K562 (cell line): ENCODE measurements at regions not wholly inside any gene's neighbourhood (a gene's known extent, or its start where the extent isn't known, plus 50 kb on each side); places are given as distances from the start of the nearest gene placed in this dataset.

Experiments
- CBFA2T2 ChIP-seq: fragments of 450-650 bp; conservative IDR thresholded peaks from 2 replicates; pipeline ENCODE4 v1.6.1; 2017; ENCODE audit warnings: mild to moderate bottlenecking
- CBFB ChIP-seq: sonication (generic); formaldehyde crosslinking; IDR thresholded peaks from 2 replicates; pipeline ENCODE4 v1.4.0; 2020; ENCODE audit warnings: mild to moderate bottlenecking, missing genetic modification reagents
- FOXA1 ChIP-seq: fragments of 450-650 bp; IDR thresholded peaks from 2 replicates; pipeline ENCODE4 v1.6.1; 2016; ENCODE audit warnings: mild to moderate bottlenecking, borderline replicate concordance
- HDAC1 ChIP-seq, 2 experiments: fragments of 450-650 bp; IDR thresholded peaks; 2 replicates each; pipeline ENCODE4 v1.6.1; 2016 to 2017; ENCODE audit warnings: inconsistent platforms in 1 of 2, mild to moderate bottlenecking in 1 of 2, moderate library complexity in 1 of 2
- L3MBTL2 ChIP-seq: fragments of 450-650 bp; IDR thresholded peaks from 2 replicates; pipeline ENCODE4 v1.6.1; 2016; ENCODE audit warnings: mild to moderate bottlenecking, moderate library complexity
- NFYB ChIP-seq: IDR thresholded peaks from 2 replicates; pipeline ENCODE4 v1.6.1; 2011; ENCODE audit warnings: mild to moderate bottlenecking, moderate library complexity; ENCODE audit not compliant: insufficient read length; ENCODE audit errors: extremely low read depth
- PHF8 ChIP-seq: fragments of 200-600 bp; sonication (generic); IDR thresholded peaks from 2 replicates; pipeline ENCODE4 v1.6.1; 2012; ENCODE audit warnings: mixed run types, mild to moderate bottlenecking, inconsistent platforms, low read length, moderate library complexity, borderline replicate concordance
- PURB ChIP-seq: sonication (generic); formaldehyde crosslinking; IDR thresholded peaks from 2 replicates; pipeline ENCODE4 v1.9.0; 2021; ENCODE audit warnings: low read depth, mild to moderate bottlenecking, missing genetic modification reagents
- RBM39 ChIP-seq: fragments of 200-400 bp; formaldehyde crosslinking; optimal IDR thresholded peaks from 2 replicates; pipeline ENCODE3; 2018; ENCODE audit warnings: low read depth, low read length
- TAF1 ChIP-seq: IDR thresholded peaks from 2 replicates; pipeline ENCODE4 v1.6.1; 2011; ENCODE audit warnings: mild to moderate bottlenecking, low read length, moderate library complexity; ENCODE audit not compliant: insufficient read depth, control insufficient read depth, severe bottlenecking; ENCODE audit errors: extremely low read depth
- TBP ChIP-seq: optimal IDR thresholded peaks from 2 replicates; pipeline ENCODE3; 2011; ENCODE audit warnings: low read depth, low read length, improper control_type of control experiment
- TGIF2 ChIP-seq: sonication (generic); formaldehyde crosslinking; IDR thresholded peaks from 2 replicates; pipeline ENCODE4 v1.8.1; 2022; ENCODE audit warnings: mild to moderate bottlenecking, missing genetic modification reagents, moderate library complexity
- ZNF175 ChIP-seq: fragments of 200-800 bp; sonication (Bioruptor generic); IDR thresholded peaks from 2 replicates; pipeline ENCODE4 v1.6.1; 2016; ENCODE audit warnings: low read depth, mild to moderate bottlenecking, missing genetic modification characterization, missing compliant biosample characterization
- ZNF589 ChIP-seq: fragments of 200-800 bp; sonication (Bioruptor generic); IDR thresholded peaks from 2 replicates; pipeline ENCODE4 v1.6.1; 2016; ENCODE audit warnings: low read depth, missing genetic modification characterization, missing compliant biosample characterization
- ZNF707 ChIP-seq: fragments of 250-450 bp; sonication (Bioruptor Pico); conservative IDR thresholded peaks from 2 replicates; pipeline ENCODE4 v1.8.0; 2022; ENCODE audit warnings: inconsistent platforms, mild to moderate bottlenecking, moderate library complexity
- ZNF780A ChIP-seq: fragments of 250-450 bp; sonication (Bioruptor Pico); IDR thresholded peaks from 2 replicates; pipeline ENCODE4 v1.5.0; 2021; ENCODE audit warnings: mild to moderate bottlenecking
- TF ChIP-seq, protein P1 (sequence below): fragments of 450-650 bp; IDR thresholded peaks from 2 replicates; pipeline ENCODE4 v1.6.1; 2017; ENCODE audit warnings: mild to moderate bottlenecking, moderate library complexity
- TF ChIP-seq, protein P2 (sequence below): fragments of 150-350 bp; IDR thresholded peaks from 2 replicates; pipeline ENCODE4 v1.6.1; 2014; ENCODE audit warnings: low read depth, mild to moderate bottlenecking, low read length, borderline replicate concordance
- TF ChIP-seq, protein P3 (sequence below): fragments of 250-450 bp; sonication (Bioruptor Pico); IDR thresholded peaks from 2 replicates; pipeline ENCODE4 v1.5.0; 2020; ENCODE audit warnings: mild to moderate bottlenecking
- TF ChIP-seq, protein P4 (sequence below): sonication (generic); formaldehyde crosslinking; IDR thresholded peaks from 2 replicates; pipeline ENCODE4 v1.8.0; 2022; ENCODE audit warnings: mild to moderate bottlenecking, missing genetic modification reagents
- TF ChIP-seq, protein P5 (sequence below): fragments of 450-650 bp; formaldehyde crosslinking; IDR thresholded peaks from 2 replicates; pipeline ENCODE4 v1.4.0; 2020; ENCODE audit warnings: mild to moderate bottlenecking, moderate library complexity

DNA sequence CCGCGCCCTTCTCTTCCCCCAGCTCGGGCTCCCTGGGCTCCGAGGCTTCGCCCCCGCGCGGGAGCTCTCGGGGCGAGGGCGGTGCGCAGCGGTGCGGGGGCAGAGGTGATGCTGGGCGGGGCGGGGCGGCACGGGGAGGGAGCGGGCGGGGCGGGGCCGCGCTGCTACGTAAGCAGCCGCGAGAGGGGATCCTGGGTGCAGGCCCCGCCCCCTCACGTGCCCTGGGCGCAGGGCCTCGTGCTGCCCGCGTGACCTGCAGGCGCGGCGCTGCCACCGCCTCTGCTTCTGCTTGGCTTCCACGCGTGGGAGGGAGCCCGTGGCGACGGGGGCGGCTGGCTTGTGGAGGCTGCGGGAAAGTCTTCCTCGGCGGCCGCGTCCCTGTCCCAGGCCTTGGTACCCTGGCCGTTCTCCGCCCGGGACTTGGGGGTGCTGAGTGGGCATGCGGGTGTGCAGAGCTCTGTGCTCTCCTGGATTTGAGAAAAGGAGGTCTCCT is 132.6 kb upstream of the HSD17B12 start (continued):
- no peak for TF ChIP-seq PHF8
- TF ChIP-seq, protein P1, sequence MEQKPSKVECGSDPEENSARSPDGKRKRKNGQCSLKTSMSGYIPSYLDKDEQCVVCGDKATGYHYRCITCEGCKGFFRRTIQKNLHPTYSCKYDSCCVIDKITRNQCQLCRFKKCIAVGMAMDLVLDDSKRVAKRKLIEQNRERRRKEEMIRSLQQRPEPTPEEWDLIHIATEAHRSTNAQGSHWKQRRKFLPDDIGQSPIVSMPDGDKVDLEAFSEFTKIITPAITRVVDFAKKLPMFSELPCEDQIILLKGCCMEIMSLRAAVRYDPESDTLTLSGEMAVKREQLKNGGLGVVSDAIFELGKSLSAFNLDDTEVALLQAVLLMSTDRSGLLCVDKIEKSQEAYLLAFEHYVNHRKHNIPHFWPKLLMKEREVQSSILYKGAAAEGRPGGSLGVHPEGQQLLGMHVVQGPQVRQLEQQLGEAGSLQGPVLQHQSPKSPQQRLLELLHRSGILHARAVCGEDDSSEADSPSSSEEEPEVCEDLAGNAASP: no peak
- no peak for TF ChIP-seq RBM39
- TF ChIP-seq, protein P2, sequence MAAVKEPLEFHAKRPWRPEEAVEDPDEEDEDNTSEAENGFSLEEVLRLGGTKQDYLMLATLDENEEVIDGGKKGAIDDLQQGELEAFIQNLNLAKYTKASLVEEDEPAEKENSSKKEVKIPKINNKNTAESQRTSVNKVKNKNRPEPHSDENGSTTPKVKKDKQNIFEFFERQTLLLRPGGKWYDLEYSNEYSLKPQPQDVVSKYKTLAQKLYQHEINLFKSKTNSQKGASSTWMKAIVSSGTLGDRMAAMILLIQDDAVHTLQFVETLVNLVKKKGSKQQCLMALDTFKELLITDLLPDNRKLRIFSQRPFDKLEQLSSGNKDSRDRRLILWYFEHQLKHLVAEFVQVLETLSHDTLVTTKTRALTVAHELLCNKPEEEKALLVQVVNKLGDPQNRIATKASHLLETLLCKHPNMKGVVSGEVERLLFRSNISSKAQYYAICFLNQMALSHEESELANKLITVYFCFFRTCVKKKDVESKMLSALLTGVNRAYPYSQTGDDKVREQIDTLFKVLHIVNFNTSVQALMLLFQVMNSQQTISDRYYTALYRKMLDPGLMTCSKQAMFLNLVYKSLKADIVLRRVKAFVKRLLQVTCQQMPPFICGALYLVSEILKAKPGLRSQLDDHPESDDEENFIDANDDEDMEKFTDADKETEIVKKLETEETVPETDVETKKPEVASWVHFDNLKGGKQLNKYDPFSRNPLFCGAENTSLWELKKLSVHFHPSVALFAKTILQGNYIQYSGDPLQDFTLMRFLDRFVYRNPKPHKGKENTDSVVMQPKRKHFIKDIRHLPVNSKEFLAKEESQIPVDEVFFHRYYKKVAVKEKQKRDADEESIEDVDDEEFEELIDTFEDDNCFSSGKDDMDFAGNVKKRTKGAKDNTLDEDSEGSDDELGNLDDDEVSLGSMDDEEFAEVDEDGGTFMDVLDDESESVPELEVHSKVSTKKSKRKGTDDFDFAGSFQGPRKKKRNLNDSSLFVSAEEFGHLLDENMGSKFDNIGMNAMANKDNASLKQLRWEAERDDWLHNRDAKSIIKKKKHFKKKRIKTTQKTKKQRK: no peak
- no peak for TF ChIP-seq ZNF175
- no peak for TF ChIP-seq PURB (CRISPR knock-in tag)
- TF ChIP-seq L3MBTL2: peak; percentile 94
- TF ChIP-seq CBFB (CRISPR knock-in tag): no peak
- TF ChIP-seq, protein P3, sequence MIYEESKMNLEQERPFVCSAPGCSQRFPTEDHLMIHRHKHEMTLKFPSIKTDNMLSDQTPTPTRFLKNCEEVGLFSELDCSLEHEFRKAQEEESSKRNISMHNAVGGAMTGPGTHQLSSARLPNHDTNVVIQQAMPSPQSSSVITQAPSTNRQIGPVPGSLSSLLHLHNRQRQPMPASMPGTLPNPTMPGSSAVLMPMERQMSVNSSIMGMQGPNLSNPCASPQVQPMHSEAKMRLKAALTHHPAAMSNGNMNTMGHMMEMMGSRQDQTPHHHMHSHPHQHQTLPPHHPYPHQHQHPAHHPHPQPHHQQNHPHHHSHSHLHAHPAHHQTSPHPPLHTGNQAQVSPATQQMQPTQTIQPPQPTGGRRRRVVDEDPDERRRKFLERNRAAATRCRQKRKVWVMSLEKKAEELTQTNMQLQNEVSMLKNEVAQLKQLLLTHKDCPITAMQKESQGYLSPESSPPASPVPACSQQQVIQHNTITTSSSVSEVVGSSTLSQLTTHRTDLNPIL: no peak
- TF ChIP-seq, protein P4, sequence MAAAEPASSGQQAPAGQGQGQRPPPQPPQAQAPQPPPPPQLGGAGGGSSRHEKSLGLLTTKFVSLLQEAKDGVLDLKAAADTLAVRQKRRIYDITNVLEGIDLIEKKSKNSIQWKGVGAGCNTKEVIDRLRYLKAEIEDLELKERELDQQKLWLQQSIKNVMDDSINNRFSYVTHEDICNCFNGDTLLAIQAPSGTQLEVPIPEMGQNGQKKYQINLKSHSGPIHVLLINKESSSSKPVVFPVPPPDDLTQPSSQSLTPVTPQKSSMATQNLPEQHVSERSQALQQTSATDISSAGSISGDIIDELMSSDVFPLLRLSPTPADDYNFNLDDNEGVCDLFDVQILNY (CRISPR knock-in tag): peak; percentile 90
- no peak for TF ChIP-seq FOXA1
- 0 out of 4 replicates have a peak, but pooled peaks of 1 of the 2 experiments have one; percentile 15 for TF ChIP-seq HDAC1 (IDR thresholded peaks at IDR 0.05)
- TF ChIP-seq TBP: no peak
- TF ChIP-seq TGIF2 (CRISPR knock-in tag): 0 out of 2 replicates have a peak, but pooled peaks have one; percentile 47
- no peak for TF ChIP-seq TAF1
- TF ChIP-seq ZNF589 (CRISPR knock-in tag): no peak
- TF ChIP-seq ZNF780A: no peak
- TF ChIP-seq ZNF707 (CRISPR knock-in tag): no peak
- no peak for TF ChIP-seq NFYB
- 0 out of 2 replicates have a peak, but pooled peaks have one; percentile 10 for TF ChIP-seq CBFA2T2
- TF ChIP-seq, protein P5, sequence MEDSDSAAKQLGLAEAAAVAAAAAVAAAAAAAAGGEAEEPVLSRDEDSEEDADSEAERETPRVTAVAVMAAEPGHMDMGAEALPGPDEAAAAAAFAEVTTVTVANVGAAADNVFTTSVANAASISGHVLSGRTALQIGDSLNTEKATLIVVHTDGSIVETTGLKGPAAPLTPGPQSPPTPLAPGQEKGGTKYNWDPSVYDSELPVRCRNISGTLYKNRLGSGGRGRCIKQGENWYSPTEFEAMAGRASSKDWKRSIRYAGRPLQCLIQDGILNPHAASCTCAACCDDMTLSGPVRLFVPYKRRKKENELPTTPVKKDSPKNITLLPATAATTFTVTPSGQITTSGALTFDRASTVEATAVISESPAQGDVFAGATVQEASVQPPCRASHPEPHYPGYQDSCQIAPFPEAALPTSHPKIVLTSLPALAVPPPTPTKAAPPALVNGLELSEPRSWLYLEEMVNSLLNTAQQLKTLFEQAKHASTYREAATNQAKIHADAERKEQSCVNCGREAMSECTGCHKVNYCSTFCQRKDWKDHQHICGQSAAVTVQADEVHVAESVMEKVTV (CRISPR knock-in tag): no peak
